NCI-H1092 treated with DMSO at 0.1 percent for 48 hours (cell line): ENCODE measurements at regions not wholly inside any gene's neighbourhood (a gene's known extent, or its start where the extent isn't known, plus 50 kb on each side); places are given as distances from the start of the nearest gene placed in this dataset.
"Not testable (repeated sequence)": the region's sequence is repeated elsewhere in the genome, so short reads cannot be mapped to it uniquely, and the experiment has no call there.

Source experiments
- DNase-seq: peaks from one replicate; lab custom pipeline; 2025; lab: John Stamatoyannopoulos, UW

DNA sequence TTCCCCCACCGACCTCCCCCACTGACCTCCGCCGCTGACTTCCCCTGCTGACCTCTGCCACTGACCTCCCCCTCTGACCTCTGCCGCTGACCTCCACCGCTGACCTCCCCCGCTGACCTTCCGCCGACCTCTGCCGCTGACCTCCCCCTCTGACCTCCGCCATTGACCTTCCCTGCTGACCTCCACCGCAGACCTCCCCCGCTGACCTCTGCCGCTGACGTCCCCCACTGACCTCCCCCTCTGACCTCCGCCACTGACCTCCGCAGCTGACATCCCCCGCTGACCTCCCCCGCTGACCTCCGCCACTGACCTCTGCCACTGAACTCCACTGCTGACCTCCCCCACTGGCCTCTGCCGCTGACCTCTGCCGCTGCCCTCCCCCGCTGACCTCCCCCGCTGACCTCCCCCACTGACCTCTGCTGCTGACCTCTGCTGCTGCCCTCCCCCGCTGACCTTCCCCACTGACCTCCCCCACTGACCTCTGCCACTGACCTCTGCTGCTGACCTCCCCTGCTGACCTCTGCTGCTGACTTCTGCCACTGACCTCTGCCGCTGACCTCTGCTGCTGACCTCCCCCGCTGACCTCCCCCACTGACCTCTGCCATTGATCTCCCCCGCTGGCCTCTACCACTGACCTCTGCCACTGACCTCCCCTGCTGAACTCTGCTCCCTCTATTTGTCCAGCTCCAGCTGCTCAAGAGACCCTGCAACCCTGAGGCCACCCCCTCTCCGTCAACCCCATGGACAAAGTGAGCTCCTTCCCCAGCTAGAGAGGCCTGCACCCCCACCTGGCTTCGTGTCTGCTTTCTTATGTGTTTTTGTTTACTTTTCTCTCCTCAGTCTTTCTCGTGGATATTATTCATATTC, 91.4 kb upstream of the AFDN start:
- DNase-seq: peak; percentile 78

DNA sequence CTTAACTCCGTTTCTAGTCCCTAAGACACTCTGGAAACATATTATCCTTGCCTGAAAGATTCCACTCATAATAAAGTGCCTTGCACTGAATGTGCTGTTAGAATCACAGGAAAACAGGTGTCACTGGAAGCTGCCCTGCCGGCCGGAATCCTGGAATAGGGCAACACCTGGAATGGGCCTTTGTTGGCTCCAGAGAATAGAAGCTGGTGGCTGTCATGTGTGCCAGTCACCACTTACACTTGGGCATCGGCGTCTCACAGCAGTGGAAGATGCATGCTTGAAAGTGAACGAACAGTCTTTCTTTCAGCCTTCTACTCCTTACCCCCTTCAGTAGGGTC, 90.8 kb upstream of the AFDN start:
- peak; percentile 85 for DNase-seq

DNA sequence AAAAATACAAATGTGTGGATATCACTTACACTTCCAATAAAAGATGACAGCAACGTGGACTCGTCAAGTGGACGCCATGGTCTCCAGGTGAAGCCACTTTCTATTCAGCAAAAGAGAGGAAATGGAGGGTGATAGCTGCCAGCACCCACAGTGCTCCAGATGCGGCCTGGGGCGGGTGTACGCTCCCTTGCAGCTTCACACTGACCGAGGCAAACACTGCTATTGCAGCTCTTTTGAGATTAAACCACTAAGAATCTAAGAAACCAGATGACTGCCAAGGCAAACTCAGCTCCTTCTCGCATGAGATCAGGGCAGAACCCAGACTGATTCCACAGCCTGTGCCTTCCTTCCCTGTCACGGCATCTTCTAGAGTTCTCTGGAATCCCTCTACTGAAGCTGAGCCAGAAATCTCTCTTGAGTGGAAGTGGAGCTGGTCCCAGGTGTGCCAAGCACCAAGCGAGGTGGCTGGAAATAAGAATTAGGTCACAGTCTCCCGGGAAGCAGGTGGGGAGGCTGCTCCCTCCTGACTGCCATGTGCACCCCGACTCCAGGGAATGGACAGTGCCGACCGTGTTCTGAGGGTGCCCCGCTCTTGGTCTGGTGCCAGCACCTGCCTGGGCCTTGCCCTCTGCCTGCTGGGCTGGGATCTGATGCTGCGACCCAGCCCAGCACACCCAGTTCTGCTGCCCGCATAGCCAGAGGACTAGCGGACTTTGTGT, 90.1 kb upstream of the AFDN start:
- DNase-seq: peak; percentile 88

DNA sequence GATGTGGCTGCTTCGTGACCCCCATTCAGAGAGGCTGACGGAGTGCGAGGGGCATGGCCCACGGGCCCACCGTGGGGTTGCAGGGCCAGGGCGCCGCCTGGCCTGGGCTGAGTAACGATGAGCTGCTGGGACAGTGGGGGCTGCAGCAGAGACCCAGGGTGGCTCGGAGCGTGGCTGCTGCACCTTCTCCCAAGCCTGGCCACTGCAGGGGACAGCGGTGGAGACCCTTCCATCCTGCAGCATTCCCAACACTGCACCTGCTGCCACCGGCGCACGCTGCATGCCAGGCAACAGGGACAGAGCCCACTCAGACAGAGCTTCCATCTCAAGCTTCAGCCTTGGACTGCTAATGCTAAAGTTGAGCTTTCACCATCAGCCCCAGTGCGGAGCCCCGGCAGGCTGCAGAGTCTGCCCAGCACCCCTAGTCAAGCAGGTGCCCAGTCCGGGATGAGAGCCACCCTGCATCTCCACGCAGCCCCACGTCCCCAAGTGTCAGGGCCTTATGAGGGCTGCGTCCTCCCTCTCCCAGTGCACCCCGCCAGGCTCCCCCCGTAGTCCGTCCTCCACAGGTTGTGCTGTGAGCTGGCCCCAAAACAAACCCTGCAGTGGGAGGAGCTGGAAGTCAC, 89.4 kb upstream of the AFDN start:
- no peak for DNase-seq

DNA sequence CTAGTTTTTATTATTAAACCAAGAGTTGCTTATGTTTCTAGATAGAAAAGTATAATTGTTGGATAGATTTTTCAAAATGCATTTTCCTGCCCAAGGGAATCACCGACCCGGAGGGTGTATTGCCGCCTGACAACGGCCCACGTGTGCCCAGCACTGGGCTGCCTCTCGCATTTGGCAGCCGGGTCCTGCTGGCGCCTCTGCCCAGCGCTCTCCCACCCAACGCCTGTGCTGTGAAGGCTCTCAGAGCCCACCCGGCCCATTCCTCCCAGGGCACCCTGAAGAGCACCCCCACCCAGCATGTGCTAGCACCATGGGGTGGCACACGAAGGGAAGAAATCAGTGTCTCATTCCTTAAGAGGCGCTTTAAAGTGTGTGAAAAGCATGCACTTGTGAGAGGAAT, 88.3 kb upstream of the AFDN start:
- DNase-seq: no peak

DNA sequence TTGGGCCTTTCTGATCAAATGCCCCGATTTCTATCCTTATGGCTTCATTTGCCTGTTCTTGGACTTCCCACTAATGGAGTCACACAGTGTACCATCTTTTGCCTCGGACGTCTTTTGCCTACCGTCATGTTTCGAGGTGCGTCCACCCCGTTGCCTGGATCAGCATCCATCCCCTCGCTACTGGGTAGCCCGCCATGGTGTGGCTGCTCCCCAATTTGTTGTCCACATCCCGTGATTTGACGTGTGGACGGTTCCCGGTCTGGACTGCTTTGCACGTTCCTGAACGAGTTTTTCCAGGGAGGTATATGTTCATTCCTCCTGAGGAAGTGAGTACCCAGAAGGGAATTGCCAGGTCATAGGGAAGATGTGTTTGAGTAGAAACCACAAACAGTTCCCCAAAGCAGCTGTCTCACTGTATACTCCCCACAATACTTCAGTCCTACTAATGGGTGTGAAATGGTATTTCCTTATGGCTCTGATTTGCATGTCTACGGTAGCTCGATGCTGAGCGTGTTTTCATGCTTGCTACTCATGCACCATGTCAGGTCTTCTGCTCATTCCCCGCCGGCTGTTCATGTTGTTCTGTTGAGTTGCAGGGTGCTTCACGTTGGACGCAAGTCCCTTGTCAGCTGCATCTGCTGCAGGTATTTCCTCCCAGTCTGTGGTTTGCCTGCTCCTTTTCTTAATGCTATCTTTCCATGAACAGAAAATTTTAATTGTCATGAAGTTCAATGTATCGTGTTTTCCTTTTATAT, 86.8 kb upstream of the AFDN start:
- DNase-seq: no peak

DNA sequence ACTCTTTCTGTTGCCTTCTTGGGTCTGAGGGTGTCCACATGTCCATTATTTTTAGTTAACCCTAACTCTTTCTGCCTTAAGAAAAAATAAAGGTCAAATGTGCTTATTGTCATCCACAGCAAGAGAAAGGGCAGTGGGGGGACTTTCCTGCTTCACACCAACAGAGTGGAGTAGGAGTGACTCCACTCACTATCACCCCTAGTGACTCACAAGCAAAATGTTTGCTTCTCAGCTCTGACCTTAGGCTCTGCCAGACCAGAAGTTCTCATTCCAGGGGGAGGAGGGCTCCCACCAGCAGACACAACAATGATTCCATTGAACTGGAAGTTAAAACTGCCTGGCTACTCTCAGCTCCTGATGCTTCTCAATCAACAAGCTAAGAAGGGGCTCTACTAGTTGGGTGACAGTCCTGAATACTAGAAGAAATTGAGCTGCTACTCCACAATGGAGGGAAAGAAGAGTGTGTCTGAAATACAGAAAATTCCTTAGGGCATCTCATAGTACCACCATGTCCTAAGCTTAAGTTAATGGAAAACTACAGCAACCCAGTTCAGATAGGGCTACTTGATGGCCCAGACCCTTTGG, 83.9 kb upstream of the AFDN start:
- no peak for DNase-seq

DNA sequence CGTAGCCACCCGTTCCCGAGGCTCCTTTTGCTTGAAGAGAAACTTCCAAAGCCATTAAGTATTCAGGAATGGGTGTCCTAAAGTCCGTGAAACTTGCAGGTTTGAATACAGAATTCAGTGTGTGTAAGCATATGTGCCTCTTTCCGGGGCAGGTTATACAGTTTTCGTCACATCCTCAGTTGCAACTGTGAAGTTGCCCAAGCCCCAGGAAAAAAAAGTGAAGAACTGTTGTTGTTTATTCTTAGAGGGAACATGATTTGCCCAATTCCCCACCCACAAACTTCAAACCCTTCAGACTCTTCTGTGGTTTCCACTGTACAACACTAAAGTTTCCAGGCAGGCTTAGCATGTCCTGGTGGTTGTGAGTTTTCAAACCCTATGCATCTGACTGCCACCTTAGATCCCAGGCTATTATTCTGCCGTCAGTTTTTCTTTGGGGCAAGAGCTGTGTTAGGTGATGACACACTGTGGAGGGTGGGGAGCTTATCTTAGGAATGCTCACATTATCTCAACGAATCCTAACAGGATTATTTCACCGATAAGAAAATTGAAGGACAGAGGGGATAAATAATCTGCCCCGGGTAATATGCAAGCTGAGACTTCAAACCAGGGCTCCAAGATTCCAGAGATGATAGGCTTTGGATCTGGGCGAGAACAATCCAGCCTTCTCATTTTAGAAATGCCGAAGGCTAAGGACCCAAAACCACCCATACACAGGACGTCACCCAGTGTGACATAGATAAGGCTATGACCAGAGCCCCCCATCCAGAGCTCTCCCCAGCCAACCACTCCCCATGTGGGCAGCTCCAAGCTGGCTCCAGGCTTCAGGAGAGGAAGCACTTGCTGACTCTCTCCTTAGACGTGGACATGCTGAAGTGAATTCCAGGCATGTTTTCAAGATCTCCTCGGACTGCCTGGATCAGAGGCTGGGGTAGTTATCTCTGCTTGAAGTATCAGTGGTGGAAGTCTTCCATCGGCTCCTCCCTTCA, 81.7 kb upstream of the AFDN start:
- no peak for DNase-seq

DNA sequence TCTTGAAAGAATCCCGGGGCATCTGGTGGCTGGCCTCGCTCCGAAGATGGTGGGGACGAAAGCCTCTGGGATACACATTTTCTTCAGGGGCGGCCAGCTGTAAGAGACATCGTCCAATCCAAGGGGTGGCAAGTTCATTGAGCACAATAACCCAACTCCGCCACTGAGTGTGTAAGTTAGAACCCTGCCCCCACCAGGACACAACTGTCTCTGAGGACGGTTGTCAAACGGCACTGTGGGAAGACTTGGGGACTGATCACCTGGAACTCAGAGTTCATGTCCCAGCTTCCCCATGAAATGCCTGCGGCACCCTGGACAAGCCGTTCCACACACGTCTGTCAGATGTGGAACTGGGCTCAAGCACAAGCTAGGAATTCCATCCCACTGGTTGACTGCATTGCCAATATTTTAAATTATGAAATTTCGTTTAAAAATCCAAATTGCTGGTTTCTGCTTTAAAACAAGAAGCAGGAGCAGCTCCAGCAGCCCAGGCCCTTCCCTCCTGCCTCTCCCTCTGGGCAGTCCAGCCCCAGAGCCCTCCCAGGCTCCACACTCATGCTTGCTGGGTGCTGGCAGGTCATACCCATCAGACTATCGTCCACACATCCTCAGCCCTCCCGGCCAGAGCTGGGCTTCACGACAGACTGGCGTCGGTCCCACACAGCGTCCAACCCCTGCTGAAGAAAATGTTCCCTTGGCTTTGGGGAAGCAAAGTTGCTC, 80.9 kb upstream of the AFDN start:
- DNase-seq: no peak

DNA sequence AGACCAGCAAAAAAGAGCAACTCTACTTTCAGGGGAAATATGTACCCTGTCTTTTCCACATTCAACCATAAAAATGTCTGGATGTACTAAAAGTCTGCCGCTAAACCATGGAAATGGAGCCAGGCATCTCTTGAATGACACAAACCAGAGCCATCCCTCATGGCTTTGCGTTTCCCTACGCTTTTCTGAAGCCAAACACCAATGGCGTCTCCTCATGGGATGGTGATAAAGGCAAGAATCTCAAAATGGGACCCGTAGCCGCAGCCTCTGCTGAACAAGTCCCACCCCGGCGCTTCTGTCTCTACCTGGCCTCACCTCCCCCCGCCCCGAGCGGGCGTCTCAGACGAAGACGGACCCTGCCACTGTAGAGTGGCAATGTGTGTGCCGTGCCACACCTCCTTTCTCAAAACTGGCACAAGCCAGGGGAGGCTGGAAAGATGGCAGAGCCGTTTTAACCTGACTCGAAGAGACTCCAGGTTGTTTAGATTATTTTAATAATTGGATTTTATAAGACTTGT, 80.3 kb upstream of the AFDN start:
- no peak for DNase-seq

DNA sequence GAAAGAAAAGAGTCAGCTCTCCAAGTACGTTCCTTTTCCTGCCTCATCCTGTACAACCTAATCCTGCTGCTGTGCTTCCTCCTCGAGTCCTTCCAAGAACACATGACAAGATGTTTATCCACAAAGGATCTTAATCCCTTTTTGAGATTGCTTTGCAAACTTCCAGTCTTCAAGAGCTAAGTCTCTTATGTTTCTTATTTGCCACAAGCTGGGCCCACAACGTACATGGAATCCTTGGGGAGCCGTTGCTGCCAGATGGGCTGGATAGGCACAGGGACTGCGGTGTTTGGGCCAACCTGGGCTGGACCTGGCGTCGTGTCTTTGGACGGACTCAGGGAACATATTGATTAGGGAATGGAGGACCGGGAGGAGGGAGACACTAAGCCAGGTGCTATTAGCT, 79.7 kb upstream of the AFDN start:
- no peak for DNase-seq

DNA sequence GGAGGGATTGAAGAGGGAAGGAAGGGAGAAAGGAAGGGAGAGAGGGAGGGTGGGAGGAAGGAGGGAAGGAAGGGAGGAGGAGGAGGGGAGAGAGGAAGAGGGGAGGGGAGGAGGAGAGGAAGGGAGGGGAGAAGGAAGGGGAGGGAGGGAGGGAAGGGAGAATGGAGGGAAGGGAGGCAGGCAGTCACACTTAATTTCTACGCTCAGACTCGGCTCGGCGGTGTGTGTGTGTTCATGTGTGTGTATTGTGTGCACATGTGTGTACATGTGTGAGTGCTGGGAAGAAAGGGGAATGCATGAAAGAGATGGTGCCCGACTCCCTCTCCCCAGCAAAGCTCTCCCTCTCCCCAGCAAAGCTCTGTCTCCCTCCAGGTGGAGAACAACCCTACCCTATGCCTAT, 79.1 kb upstream of the AFDN start:
- no peak for DNase-seq

DNA sequence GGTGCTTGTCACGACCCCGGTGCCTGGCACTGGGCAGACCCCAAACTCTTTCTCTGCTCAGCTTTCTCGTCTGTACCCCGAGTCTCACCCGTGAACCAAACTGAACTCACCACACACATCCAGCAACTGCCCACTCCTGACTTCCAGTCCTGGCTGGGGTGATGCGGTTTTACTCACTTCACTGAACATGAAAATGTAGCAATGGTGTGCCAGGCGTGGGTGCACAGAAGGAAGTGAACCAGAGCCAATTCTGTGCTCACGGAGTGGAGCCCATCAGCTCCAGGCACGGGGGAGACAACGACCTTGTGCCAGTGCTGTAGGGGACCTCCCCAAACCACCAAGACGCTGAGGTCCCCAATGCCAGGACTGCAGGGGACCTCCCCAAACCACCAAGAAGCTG, 78.7 kb upstream of the AFDN start:
- DNase-seq: no peak

DNA sequence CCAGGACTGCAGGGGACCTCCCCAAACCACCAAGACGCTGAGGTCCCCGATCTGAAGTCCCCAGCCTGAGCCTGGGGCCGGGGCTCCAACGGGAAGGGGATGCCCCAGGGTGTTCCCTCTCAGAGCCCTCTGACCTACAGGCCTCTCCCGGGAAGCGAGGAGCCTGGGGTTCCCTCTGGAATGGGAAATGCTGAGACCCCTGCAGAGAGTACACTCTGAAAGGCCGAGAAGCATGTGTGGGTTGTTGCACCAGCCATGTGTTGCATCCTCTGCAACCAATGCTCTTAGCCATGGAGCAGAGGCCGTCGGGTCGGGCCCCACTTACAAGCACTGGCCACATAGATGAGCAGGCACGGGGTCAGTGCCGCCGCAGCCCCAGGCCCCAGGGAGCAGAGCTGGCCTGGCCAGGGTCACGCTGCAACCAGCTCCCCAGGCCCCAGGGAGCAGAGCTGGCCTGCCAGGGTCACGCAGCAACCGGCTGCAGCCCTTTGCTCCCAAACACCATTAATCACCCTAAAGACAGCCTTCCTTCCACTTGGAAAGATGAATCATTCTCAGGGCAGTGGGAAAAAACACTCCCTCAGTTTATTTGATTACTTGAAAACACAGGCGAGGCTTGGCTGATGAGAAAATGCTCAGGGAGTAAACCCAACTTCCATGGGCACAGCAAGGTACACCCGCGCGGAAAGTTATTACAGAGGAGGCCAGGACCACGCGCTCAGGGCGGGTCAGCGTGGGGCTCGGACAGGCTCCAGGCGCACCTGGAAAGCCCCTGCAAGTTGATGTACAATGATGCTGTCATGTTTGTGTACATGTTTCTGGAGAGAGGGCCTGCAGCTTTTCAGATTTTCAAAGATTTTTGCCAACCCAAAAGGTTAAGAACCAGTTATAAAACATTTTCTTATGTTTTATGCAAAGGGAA, 78.0 kb upstream of the AFDN start:
- DNase-seq: no peak

DNA sequence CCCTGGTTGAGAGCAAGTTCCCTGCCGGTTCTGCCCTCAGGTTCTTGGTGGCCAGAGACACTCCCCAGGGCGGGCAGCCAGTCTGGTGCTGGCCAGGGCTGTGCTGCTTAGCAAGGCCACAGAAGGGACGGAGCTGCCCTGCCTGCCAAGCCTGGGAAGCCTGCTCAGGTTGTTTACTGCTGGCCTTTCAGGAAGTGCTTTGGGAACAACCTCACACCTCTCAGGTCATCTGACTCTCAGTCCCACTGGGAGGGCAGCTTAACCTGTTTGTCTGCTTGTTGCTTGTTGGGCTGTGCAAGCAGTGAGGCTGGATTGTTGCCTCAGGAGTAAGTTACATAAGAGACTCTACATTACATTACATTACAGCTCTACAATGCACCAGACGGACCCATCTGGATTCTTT, 75.8 kb upstream of the AFDN start:
- DNase-seq: no peak

DNA sequence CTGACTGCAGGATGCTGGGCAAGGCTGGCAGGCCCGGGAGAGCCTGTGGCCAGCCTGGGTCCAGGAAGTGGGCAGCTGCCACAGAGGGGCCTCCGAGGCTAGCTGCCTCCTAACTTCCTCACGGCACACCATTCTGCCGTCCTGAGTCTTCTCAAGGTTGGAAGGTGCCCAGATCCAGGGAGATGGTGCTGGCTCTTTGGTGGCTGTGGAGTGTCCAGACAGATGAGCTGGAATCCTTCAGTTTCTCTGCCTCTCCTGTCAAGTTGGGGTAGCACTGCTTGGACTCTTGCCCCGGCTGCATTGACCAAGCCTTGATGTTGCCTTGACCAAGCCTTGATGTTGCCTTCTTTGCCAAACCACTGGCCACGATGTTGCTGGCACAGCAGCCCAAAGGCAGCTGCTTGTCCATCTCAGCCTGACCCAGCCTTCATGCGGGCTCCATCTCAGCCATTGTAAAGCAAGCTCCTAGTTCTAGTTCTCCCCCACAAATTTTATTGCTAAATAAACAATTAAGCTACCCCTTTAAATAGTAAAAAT, 75.1 kb upstream of the AFDN start:
- DNase-seq: no peak

DNA sequence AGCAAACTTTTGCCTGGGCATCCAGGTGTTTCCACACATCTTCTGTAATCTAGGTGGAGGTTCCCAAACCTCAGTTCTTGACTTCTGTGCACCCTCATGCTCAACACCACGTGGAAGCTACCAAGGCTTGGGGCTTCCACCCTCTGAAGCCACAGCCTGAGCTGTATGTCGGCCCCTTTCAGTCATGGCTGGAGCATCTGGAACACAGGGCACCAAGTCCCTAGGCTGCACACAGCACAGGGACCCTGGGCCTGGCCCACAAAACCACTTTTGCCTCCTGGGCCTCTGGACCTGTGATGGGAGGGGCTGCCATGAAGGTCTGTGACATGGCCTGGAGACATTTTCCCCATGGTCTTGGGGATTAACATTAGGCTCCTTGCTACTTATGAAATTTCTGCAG, 73.4 kb upstream of the AFDN start:
- DNase-seq: not testable (repeated sequence)

DNA sequence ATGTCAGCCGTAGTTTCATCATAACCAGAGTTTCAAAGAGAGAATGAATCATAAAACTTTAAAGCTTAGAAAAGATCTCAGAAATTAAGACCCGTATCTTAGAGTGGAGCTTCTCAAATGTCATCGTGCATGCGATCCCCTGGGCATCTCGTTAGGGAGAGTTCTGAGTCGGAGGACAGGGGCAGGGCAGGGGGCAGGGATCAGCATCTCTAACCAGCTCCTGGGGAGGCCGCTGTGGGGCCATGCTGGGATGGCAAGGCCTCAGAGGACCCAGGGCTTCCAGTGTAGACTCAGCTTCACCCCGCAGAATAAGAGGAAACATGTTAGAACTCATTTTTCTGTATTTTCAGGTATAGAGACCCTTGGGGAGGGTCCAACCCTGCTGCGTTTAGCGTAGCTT, 72.0 kb upstream of the AFDN start:
- DNase-seq: no peak

DNA sequence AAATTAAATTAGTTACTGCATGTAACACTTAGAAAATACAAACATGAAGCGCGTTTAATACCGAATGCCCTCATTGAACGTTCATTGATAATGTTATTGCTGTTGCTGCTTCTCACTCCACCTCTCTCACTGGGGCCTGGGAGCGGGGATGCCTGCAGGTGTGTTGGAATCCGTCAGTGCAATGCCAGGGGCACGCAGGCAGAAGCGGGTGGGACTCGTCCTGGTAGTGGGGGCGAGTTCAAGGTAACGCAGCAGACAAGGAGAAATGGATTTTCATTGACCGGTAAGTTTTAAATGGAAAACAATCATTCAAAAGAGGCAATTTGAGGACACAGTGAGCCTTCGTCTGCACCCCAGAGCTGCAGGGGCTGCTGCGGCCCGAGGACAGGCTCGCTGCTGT, 71.2 kb upstream of the AFDN start:
- DNase-seq: no peak
